ENCODE measurements at regions not wholly inside any gene's neighbourhood (a gene's known extent, or its start where the extent isn't known, plus 50 kb on each side); places are given as distances from the start of the nearest gene placed in this dataset.

GRCh38 chr14:104458845-104459244 lies 120.7 kb upstream of the C14orf180 start:
- TF ChIP-seq CTCF (IDR thresholded peaks at IDR 0.05), result no peak
- TF ChIP-seq POLR2AphosphoS5 (IDR thresholded peaks at IDR 0.05), result no peak
- TF ChIP-seq POLR2A (IDR thresholded peaks at IDR 0.05), result no peak
